Thyroid gland (tissue), 4 donors: ENCODE measurements at regions not wholly inside any gene's neighbourhood (a gene's known extent, or its start where the extent isn't known, plus 50 kb on each side); places are given as distances from the start of the nearest gene placed in this dataset.

Experiments
- POLR2A ChIP-seq, 2 donors: fragments of 450-650 bp; IDR thresholded peaks; one replicate each; pipeline ENCODE4 v1.6.1; 2017; ENCODE audit warnings: antibody characterized with exemption in 2 of 2, mild to moderate bottlenecking in 2 of 2, moderate library complexity in 1 of 2
- TF ChIP-seq, protein P1 (sequence below), 6 experiments: fragments of 200-600 bp in 3 of 6; fragments of 450-650 bp in 3 of 6; sonication (generic) in 3 of 6; IDR thresholded peaks; one replicate each; pipeline ENCODE4 v1.5.1; 2016 to 2019; ENCODE audit warnings: antibody characterized with exemption in 6 of 6, mild to moderate bottlenecking in 2 of 6, inconsistent platforms in 1 of 6, moderate library complexity in 1 of 6

DNA sequence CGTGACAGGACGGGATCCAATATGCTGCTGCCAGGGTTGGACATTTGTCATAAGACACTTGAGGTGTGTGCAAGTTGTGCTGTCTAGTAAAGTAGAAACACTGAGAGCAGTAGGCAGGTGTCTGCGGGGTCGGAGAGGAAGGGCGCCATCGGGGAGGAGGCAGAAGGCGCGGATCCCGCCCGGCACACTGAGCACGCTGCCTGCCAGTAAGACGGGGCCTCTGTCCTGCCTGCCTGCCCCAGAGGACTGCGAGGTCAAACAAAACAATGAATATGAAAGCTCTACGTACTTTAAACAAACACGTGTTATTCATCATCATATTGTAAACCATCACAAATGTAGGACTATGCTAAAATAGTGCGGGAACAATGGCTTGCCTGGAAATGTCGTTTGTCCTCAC, 349.3 kb upstream of the SALL3 start:
- TF ChIP-seq, protein P1, sequence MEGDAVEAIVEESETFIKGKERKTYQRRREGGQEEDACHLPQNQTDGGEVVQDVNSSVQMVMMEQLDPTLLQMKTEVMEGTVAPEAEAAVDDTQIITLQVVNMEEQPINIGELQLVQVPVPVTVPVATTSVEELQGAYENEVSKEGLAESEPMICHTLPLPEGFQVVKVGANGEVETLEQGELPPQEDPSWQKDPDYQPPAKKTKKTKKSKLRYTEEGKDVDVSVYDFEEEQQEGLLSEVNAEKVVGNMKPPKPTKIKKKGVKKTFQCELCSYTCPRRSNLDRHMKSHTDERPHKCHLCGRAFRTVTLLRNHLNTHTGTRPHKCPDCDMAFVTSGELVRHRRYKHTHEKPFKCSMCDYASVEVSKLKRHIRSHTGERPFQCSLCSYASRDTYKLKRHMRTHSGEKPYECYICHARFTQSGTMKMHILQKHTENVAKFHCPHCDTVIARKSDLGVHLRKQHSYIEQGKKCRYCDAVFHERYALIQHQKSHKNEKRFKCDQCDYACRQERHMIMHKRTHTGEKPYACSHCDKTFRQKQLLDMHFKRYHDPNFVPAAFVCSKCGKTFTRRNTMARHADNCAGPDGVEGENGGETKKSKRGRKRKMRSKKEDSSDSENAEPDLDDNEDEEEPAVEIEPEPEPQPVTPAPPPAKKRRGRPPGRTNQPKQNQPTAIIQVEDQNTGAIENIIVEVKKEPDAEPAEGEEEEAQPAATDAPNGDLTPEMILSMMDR (IDR thresholded peaks at IDR 0.05) = no peak
- no peak for TF ChIP-seq POLR2A (IDR thresholded peaks at IDR 0.05)
